GM21515 (cell line): ENCODE measurements at regions not wholly inside any gene's neighbourhood (a gene's known extent, or its start where the extent isn't known, plus 50 kb on each side); places are given as distances from the start of the nearest gene placed in this dataset.

Source experiments
- ATAC-seq: cut with Tn5 transposase; IDR thresholded peaks from one replicate; pipeline ENCODE4 v1.9.1; 2021; ENCODE audit not compliant: unreplicated experiment

DNA sequence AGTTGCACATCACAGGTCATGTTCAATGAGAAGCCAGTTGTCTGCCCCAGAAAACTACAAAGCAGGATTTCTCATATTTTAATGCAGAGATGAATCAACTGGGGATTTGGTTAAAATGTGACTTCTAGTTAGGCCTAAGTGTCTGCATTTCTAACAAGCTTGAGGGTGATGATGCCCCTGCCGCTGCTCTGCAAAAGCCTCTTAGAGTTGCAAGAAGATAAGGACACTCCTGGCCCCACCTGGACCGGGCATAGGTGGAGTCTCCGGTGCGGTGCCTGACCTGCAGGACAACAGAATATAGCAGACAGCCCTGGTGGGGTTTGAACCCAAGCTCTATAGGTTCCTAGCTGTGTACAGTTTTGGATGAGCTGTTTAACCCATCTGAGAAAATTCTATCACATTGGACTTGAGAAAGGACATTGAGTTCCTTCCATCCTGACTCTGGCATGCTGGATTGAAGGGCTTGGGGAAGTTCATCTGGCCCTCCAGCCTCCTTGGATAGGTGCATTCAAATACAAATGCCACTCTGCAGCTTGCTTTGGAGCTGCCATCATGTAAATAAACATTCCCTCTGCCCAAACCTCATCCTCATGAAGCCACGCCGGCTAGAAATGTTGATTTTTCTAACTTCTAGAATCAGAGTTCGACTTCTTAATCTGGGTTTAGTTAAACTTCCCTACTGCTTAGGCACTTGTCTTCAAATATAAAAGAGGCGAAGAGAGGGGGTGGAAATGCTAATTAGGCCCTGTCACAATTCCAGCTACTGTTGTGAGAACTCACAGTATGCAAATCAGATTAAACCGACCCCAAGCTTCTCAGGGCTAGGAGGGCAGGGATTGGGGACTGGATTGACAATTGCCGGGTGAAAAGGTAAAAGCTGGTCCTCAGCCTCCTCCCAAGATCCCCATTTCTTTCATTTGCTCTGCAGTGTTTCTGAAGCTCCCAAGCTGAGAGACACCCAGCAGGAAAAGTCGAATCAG, 1225.6 kb downstream of the VRK1 start:
- no peak for ATAC-seq

DNA sequence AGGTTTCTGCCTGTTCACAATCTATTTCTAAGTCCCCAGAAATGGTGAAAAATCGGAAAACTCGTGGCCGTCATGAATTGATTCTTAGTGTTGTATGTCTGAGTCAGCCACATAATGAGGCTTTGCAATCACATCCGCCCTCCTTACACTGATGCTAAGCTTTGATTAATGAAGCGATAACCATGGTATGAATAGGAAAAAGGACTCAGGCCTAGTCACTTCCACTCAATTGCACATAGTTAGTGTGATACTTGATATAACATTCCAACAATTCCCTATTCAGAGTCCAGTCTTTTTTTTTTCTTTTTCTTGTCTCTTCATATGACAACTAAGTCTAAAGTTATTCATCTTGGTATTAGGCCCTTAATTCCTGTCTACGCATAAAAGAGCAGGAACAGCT, 1231.0 kb downstream of the VRK1 start:
- ATAC-seq, result no peak

GRCh38 chr14:98035396-98035795, 1236.6 kb downstream of the BCL11B start:
- no peak for ATAC-seq

DNA sequence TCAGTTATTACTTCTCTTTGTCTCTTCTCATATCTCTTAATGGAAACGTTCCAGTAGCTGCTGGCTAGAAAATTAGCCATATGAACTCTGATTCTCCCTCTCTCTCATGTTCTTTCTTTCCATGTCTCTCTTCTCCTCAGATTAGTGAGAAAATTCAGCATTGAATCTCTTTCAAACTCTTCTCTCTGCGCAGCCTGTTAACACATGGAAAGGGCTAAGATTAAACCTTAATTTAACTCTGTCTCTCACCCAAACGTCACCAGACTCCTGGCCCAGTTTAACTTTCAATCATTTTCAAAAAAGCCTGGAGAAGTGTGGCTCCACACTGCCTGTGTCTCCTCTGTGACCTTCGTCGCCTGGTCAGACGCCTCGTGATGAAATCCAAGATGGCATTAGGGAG, 1234.2 kb downstream of the BCL11B start:
- ATAC-seq, result no peak

GRCh38 chr14:98056946-98057345, 1215.1 kb downstream of the BCL11B start:
- ATAC-seq, result no peak

GRCh38 chr14:98059106-98059505, 1212.9 kb downstream of the BCL11B start:
- no peak for ATAC-seq

- ATAC-seq, result no peak
These were observed 1209.9 kb downstream of the BCL11B start for GRCh38 chr14:98062083-98062482.

- no peak for ATAC-seq
These were observed 1202.3 kb downstream of the BCL11B start for GRCh38 chr14:98069712-98070171.

DNA sequence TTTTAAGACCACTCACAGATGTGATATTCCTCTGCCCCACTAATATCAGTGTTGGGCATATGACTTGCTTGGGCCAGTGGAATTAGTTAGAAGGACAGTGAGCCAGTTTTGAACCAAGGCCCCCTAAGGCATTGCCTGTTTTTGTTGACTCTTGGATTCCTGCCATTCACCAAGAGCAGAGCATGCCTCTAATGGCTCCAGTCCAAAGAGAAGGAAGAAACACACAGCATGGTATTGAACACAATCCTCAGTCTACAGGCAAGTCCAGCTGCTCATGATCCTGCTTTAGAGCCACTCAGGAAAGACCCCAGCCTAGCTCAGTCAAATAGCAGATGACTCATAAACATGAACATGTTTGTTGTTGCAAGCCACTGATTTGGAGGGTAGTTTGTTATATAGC, 1201.5 kb downstream of the BCL11B start:
- ATAC-seq, result no peak

DNA sequence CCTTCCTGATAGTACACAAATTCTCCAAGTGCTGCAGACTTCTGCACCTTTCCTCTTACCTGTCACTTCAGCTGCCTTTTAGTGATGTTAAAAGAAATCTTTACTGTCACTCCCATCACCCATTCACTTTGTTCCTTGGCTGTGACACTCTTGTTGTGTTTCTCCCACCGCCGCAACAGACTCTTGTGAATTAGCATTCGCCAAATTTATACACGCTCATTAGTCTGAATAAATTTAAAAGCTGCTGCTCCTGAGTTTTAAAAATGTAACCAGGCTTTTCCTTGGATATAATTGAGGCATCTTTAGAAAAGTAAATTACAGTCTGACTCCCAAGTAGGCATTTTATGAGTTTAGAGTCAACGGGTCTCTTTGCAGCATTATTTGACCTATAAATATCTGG, 1197.9 kb downstream of the BCL11B start:
- ATAC-seq, result no peak

GRCh38 chr14:98077176-98077575, 1194.8 kb downstream of the BCL11B start:
- ATAC-seq, result no peak

DNA sequence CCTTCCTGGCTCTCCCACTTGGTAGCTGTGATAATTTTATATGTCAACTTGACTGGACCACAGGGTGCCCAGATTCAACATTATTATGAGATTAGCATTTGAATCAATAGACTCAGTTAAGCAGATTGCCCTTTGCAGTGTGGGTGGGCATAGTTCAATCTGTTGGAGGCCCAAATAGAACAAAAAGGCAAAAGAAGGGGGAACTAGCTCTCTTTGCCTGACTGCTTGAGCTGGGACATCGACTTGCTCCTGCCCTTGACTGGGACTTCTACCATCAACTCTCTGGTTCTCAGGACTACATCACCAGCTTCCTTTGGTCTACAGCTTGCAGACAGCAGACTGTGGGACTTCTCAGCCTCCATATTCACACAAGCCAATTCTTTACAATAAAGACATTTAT, 1189.2 kb downstream of the BCL11B start:
- ATAC-seq, result no peak

GRCh38 chr14:98085751-98086150, 1186.2 kb downstream of the BCL11B start:
- no peak for ATAC-seq

GRCh38 chr14:98093111-98093510, 1178.9 kb downstream of the BCL11B start:
- no peak for ATAC-seq

DNA sequence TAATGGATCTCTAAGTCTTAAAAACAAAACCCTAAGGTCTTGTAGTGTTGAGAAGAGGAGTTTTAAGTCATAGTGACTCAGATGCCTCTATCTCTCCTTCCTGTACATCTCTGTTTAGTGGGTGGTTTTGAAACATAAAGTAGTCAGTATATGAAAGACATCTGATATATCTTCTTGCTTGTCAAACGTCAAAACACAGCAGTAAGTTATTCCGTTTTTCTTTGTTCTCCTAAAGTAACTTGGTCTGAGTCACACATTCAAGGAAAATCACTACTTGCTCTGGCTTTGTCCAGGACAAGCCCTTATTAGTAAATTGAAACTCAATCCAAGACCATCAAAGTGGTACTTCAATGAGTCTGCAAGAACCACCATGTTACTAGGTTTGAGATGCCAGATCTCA, 1172.5 kb downstream of the BCL11B start:
- no peak for ATAC-seq

GRCh38 chr14:98101323-98101722, 1170.7 kb downstream of the BCL11B start:
- ATAC-seq, result no peak

- no peak for ATAC-seq
These were observed 1168.3 kb downstream of the BCL11B start for GRCh38 chr14:98103705-98104104.

- no peak for ATAC-seq
These were observed 1162.7 kb downstream of the BCL11B start for GRCh38 chr14:98109326-98109725.

DNA sequence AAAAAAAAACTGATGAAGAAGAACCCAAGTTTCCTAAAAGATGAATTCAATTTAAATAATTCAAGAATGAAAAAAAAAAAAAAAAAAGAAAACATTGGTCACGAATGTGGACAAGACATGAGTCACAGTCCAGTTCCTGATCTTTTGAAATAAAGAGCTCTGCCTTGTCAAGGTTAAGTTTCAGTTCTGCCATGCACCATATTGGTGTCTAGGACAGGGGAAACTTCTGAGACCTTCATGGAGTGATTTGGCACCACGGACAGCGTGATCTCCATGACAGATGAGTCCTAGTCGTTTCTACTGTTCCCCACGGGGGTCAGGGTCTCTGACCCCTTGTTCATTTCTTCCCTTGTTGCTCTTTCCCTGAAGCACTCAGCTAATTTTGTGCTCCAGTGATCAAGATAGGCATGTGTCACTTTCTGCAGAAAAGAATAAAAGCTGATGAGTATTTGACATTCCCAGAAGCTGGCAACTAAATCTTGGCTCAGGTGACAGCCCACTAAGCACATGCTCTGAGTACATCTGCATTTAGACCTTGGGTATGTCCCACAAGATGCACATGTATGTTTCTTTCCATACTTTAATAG, 1159.7 kb downstream of the BCL11B start:
- ATAC-seq, result no peak

- no peak for ATAC-seq
These were observed 1157.7 kb downstream of the BCL11B start for GRCh38 chr14:98114122-98114895.

DNA sequence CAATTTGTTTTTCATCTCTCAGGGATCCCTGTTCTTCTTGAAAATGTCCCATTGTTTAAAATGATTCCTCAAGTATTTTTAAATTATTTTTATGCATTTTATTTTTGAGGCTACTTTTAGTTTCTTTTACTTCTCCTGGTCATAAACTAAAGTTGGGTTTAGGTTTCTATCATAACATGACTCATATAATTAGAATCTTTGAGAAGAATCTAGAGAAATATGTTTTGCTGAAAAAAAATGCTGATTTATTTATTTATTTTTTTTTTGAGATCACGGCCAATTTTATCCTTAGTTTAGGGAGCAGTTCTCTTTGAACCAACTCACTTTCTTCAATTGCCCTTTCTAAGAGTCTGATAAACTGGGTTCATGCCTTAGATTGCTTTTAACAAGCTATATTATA, 1157.1 kb downstream of the BCL11B start:
- no peak for ATAC-seq

GRCh38 chr14:98118749-98119148, 1153.2 kb downstream of the BCL11B start:
- no peak for ATAC-seq
